H1 (cell line): ENCODE measurements at regions not wholly inside any gene's neighbourhood (a gene's known extent, or its start where the extent isn't known, plus 50 kb on each side); places are given as distances from the start of the nearest gene placed in this dataset.

Experiments used
- CTCF ChIA-PET: fragments of 300-600 bp; sonication (Branson Sonifier 250); formaldehyde crosslinking; loops from one replicate; lab custom pipeline; 2021; ENCODE audit not compliant: partially characterized antibody; lab: Charles Lee
- POLR2A ChIA-PET: fragments of 300-600 bp; sonication (Branson Sonifier 250); formaldehyde crosslinking; loops from one replicate; lab custom pipeline; 2021; ENCODE audit warnings: inconsistent platforms; ENCODE audit not compliant: partially characterized antibody; lab: Charles Lee
- DNase-seq, 2 experiments: peaks; one replicate each; pipeline versions ENCODE4 v3.0.0 to v3.0.0-alpha.2; 2010 to 2022; ENCODE audit warnings: low spot score in 2 of 2, low read depth in 1 of 2, mixed read lengths in 1 of 2
- FAIRE-seq: peaks from 2 replicates; lab custom pipeline; 2011; peaks lifted over from hg19 to GRCh38; lab: Jason Lieb, UNC
- H2AFZ ChIP-seq: 2 replicates; pipeline ENCODE4 v1.8.1; 2012; ENCODE audit warnings: low read length, inconsistent platforms
- H2AK5ac ChIP-seq: 2 replicates; pipeline ENCODE4 v1.6.1; 2013; ENCODE audit warnings: low read depth, low read length
- H2BK120ac ChIP-seq: replicated peaks from 2 replicates; pipeline ENCODE3; 2013; ENCODE audit warnings: low read depth, low read length, inconsistent platforms
- H2BK12ac ChIP-seq: 2 replicates; pipeline ENCODE4 v1.6.1; 2013; ENCODE audit warnings: low read depth, low read length
- H2BK15ac ChIP-seq: 2 replicates; pipeline ENCODE4 v1.6.1; 2013; ENCODE audit warnings: low read length
- H2BK20ac ChIP-seq: 2 replicates; pipeline ENCODE4 v1.6.1; 2013; ENCODE audit warnings: low read length
- H2BK5ac ChIP-seq: 2 replicates; pipeline ENCODE4 v1.6.1; 2013; ENCODE audit warnings: low read depth, low read length
- H3K14ac ChIP-seq: 2 replicates; pipeline ENCODE4 v1.6.1; 2013; ENCODE audit warnings: inconsistent platforms; ENCODE audit not compliant: insufficient read length
- H3K18ac ChIP-seq: 2 replicates; pipeline ENCODE4 v1.6.1; 2013; ENCODE audit warnings: low read length; ENCODE audit errors: extremely low read depth
- H3K23ac ChIP-seq: 2 replicates; pipeline ENCODE4 v1.6.1; 2013; ENCODE audit warnings: inconsistent platforms; ENCODE audit not compliant: insufficient read length
- H3K23me2 ChIP-seq: 2 replicates; pipeline ENCODE4 v1.6.1; 2013; ENCODE audit warnings: low read depth, low read length
- H3K27ac ChIP-seq: 2 replicates; pipeline ENCODE4 v1.6.1; 2011; ENCODE audit warnings: low read depth, low read length, inconsistent platforms
- H3K27me3 ChIP-seq, 4 experiments: replicated peaks in 1 of 4; 1 replicate in 1 of 4; 2 replicates in 3 of 4; pipeline versions ENCODE4 v1.6.1 to v1.8.1; 2011 to 2013; ENCODE audit warnings: low read length in 3 of 4, mild to moderate bottlenecking in 3 of 4, inconsistent platforms in 2 of 4, mixed read lengths in 2 of 4, moderate library complexity in 1 of 4; ENCODE audit not compliant: control insufficient read depth in 3 of 4, insufficient read depth in 3 of 4; ENCODE audit errors: extremely low read depth in 1 of 4
- H3K36me3 ChIP-seq, 4 experiments: 2 replicates each; pipeline versions ENCODE4 v1.6.1 to v1.8.1; 2011 to 2013; ENCODE audit warnings: mild to moderate bottlenecking in 4 of 4, low read length in 3 of 4, moderate library complexity in 2 of 4, control low read depth in 1 of 4, inconsistent platforms in 1 of 4; ENCODE audit not compliant: insufficient read depth in 4 of 4, control insufficient read depth in 2 of 4
- H3K4ac ChIP-seq: replicated peaks from 2 replicates; pipeline ENCODE3; 2013; ENCODE audit warnings: low read length, low read depth, mixed read lengths, inconsistent platforms; ENCODE audit not compliant: insufficient read length
- H3K4me1 ChIP-seq, 4 experiments: replicated peaks in 1 of 4; 1 replicate in 1 of 4; 2 replicates in 3 of 4; pipeline versions ENCODE4 v1.6.1 to v1.8.1; 2011 to 2013; ENCODE audit warnings: low read length in 3 of 4, inconsistent platforms in 2 of 4, mixed read lengths in 1 of 4; ENCODE audit not compliant: insufficient read depth in 4 of 4, control insufficient read depth in 3 of 4
- H3K4me2 ChIP-seq, 2 experiments: 2 replicates each; pipeline versions ENCODE4 v1.6.1 to v1.8.1; 2011 to 2013; ENCODE audit warnings: low read depth in 2 of 2, low read length in 2 of 2, control low read depth in 1 of 2, inconsistent platforms in 1 of 2, mild to moderate bottlenecking in 1 of 2; ENCODE audit not compliant: insufficient read depth in 1 of 2
- H3K4me3 ChIP-seq, 4 experiments: fragments of 200-600, 300-600 bp in 1 of 4; sonication (generic), shearing (Covaris generic), sonication (Bioruptor Twin) in 1 of 4; 2 replicates each; pipeline versions ENCODE4 v1.5.1 to v1.8.1; 2011 to 2016; ENCODE audit warnings: low read length in 4 of 4, low read depth in 3 of 4, control low read depth in 2 of 4, inconsistent platforms in 2 of 4, mild to moderate bottlenecking in 2 of 4, mixed read lengths in 1 of 4, moderate library complexity in 1 of 4; ENCODE audit not compliant: insufficient read depth in 2 of 4; ENCODE audit errors: extremely low read depth in 1 of 4
- H3K56ac ChIP-seq: replicated peaks from 2 replicates; pipeline ENCODE3; 2013; ENCODE audit warnings: low read depth, mild to moderate bottlenecking, mixed read lengths, low read length, inconsistent platforms; ENCODE audit not compliant: insufficient read length
- H3K79me1 ChIP-seq: 2 replicates; pipeline ENCODE4 v1.6.1; 2013; ENCODE audit warnings: low read depth, low read length, control low read depth
- H3K79me2 ChIP-seq, 2 experiments: 2 replicates each; pipeline versions ENCODE4 v1.6.1 to v1.8.1; 2012 to 2013; ENCODE audit warnings: low read length in 2 of 2, mild to moderate bottlenecking in 2 of 2, inconsistent platforms in 1 of 2; ENCODE audit not compliant: insufficient read depth in 2 of 2, control insufficient read depth in 1 of 2
- H3K9ac ChIP-seq, 4 experiments: replicated peaks in 1 of 4; 1 replicate in 1 of 4; 2 replicates in 3 of 4; pipeline versions ENCODE4 v1.6.1 to v1.8.1; 2011 to 2013; ENCODE audit warnings: low read depth in 3 of 4, low read length in 3 of 4, control low read depth in 2 of 4, mild to moderate bottlenecking in 2 of 4, moderate library complexity in 2 of 4, inconsistent platforms in 1 of 4; ENCODE audit errors: extremely low read depth in 1 of 4
- H3K9me3 ChIP-seq, 2 experiments: 2 replicates each; pipeline versions ENCODE4 v1.6.1 to v1.8.1; 2012 to 2013; ENCODE audit warnings: mild to moderate bottlenecking in 2 of 2, moderate library complexity in 2 of 2, control low read depth in 1 of 2, inconsistent platforms in 1 of 2, low read depth in 1 of 2, low read length in 1 of 2, mixed read lengths in 1 of 2; ENCODE audit not compliant: insufficient read depth in 2 of 2
- H4K20me1 ChIP-seq, 2 experiments: replicated peaks in 1 of 2; 2 replicates each; pipeline versions ENCODE3 to v1.8.1; 2011 to 2013; ENCODE audit warnings: inconsistent platforms in 2 of 2, low read length in 2 of 2, mild to moderate bottlenecking in 1 of 2; ENCODE audit not compliant: insufficient read depth in 2 of 2, control insufficient read depth in 1 of 2
- H4K5ac ChIP-seq: 2 replicates; pipeline ENCODE4 v1.6.1; 2013; ENCODE audit warnings: low read length, low read depth, mixed read lengths, inconsistent platforms; ENCODE audit not compliant: insufficient read length
- H4K8ac ChIP-seq: 2 replicates; pipeline ENCODE4 v1.8.0; 2013; ENCODE audit warnings: mild to moderate bottlenecking, moderate library complexity, low read length, inconsistent platforms; ENCODE audit not compliant: insufficient read depth; ENCODE audit errors: extremely low read depth
- H4K91ac ChIP-seq: replicated peaks from 2 replicates; pipeline ENCODE3; 2013; ENCODE audit warnings: low read length, mixed read lengths, inconsistent platforms; ENCODE audit not compliant: insufficient read length
- ASH2L ChIP-seq: fragments of 200-600, 300-600 bp; sonication (generic); IDR thresholded peaks from one replicate; pipeline ENCODE4 v1.7.1; 2017; ENCODE audit warnings: low read length
- BACH1 ChIP-seq: IDR thresholded peaks from 2 replicates; pipeline ENCODE4 v1.6.1; 2012; ENCODE audit warnings: low read length, improper control_type of control experiment
- CBX8 ChIP-seq: fragments of 300-800, 300-1000 bp; sonication (generic); IDR thresholded peaks from 2 replicates; pipeline ENCODE4 v1.7.1; 2016; ENCODE audit warnings: low read depth, low read length, borderline replicate concordance
- CREB1 ChIP-seq: IDR thresholded peaks from 2 replicates; pipeline ENCODE4 v1.6.1; 2012; ENCODE audit warnings: inconsistent platforms
- EP300 ChIP-seq, 2 experiments: IDR thresholded peaks; 1 replicate in 1 of 2; 2 replicates in 1 of 2; pipeline ENCODE4 v1.6.1; 2011 to 2012; ENCODE audit warnings: low read depth in 2 of 2, low read length in 2 of 2, mild to moderate bottlenecking in 2 of 2, borderline replicate concordance in 1 of 2, inconsistent platforms in 1 of 2, moderate library complexity in 1 of 2
- EZH2 ChIP-seq: fragments of 200-600 bp; sonication (generic); IDR thresholded peaks from 2 replicates; pipeline ENCODE4 v1.7.1; 2012; ENCODE audit warnings: low read depth, mild to moderate bottlenecking, moderate library complexity, low read length, inconsistent platforms; ENCODE audit not compliant: severe bottlenecking
- GTF2F1 ChIP-seq: IDR thresholded peaks from 2 replicates; pipeline ENCODE4 v1.6.1; 2012; ENCODE audit warnings: low read depth, low read length, improper control_type of control experiment, borderline replicate concordance
- JUND ChIP-seq: IDR thresholded peaks from 2 replicates; pipeline ENCODE4 v1.6.1; 2011; ENCODE audit warnings: mild to moderate bottlenecking, improper control_type of control experiment, low read length
- POLR2A ChIP-seq, 2 experiments: IDR thresholded peaks; 1 replicate in 1 of 2; 2 replicates in 1 of 2; pipeline ENCODE4 v1.6.1; 2011; ENCODE audit warnings: low read depth in 2 of 2, low read length in 2 of 2, mild to moderate bottlenecking in 2 of 2; ENCODE audit errors: control extremely low read depth in 1 of 2
- RBBP5 ChIP-seq: IDR thresholded peaks from 2 replicates; pipeline ENCODE4 v1.7.1; 2012; ENCODE audit warnings: low read depth, mild to moderate bottlenecking, inconsistent platforms, low read length, moderate library complexity, borderline replicate concordance
- SP1 ChIP-seq: IDR thresholded peaks from 2 replicates; pipeline ENCODE4 v1.6.1; 2011; ENCODE audit warnings: low read depth, low read length
- TAF7 ChIP-seq: optimal IDR thresholded peaks from 2 replicates; pipeline ENCODE3; 2011; ENCODE audit warnings: low read depth, mild to moderate bottlenecking, inconsistent platforms, low read length, moderate library complexity, borderline replicate concordance
- ZNF274 ChIP-seq: IDR thresholded peaks from 2 replicates; pipeline ENCODE4 v1.7.0; 2012; ENCODE audit warnings: low read length, borderline replicate concordance; ENCODE audit errors: extremely low read depth
- WGBS, 2 experiments: shearing (Covaris generic) in 1 of 2; methylation state at CpG; one replicate each; pipeline versions ENCODE4 v1.1.6 to v1.1.7; 2013 to 2015; ENCODE audit warnings: low lambda C conversion rate in 2 of 2, mixed read lengths in 2 of 2, inconsistent platforms in 1 of 2, low coverage in 1 of 2, missing lambda C conversion rate in 1 of 2; ENCODE audit not compliant: insufficient replicate concordance in 2 of 2, insufficient coverage in 1 of 2, insufficient read length in 1 of 2; ENCODE audit errors: extremely low coverage in 1 of 2, missing lambda C conversion rate in 1 of 2; 5-methylcytosine and 5-hydroxymethylcytosine counted together
- TF ChIP-seq, protein P1 (sequence below): IDR thresholded peaks from 2 replicates; pipeline ENCODE4 v1.6.1; 2012; ENCODE audit warnings: low read length, inconsistent platforms

DNA sequence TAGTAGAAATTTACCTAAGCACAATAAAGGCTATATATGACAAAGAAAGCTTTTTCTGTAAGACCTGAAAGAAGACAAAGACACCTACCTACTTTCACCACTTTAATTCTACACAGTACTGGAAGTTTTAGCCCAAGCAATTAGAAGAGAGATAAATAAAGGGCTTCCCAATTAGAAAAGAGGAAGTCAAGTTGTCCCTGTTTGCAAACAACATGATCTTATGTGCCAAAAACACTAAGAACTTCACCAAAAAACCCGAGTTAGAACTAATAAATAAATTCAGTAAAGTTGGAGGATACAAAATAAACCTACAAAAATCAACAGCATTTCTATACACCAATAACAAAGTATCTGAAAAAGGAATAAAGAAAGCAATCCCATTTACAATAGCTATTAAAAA is 190.9 kb downstream of the NR2F2 start:
- 82% methylated on average over 1 of the region's 1 CpG; no CpG with 5 or more reads in 1 of the 2 experiments for WGBS, 2 experiments
- no peak overlapping the region for H2BK120ac ChIP-seq
- POLR2A ChIA-PET = no interaction called here
- no peak overlapping the region for H2AFZ ChIP-seq
- no peaks in the 10 kb centered on the region for H3K27me3 ChIP-seq
- no peak overlapping the region for H3K14ac ChIP-seq
- H2BK5ac ChIP-seq = no peak overlapping the region
- no peak overlapping the region for H3K56ac ChIP-seq
- no peak for DNase-seq
- H4K8ac ChIP-seq = no peak overlapping the region
- H3K23me2 ChIP-seq = no peaks in the 10 kb centered on the region
- no peak overlapping the region for H3K9ac ChIP-seq
- no peak overlapping the region for H4K5ac ChIP-seq
- no peak overlapping the region for H2AK5ac ChIP-seq
- no peak overlapping the region for H3K18ac ChIP-seq
- H3K23ac ChIP-seq = no peak overlapping the region
- no peaks in the 10 kb centered on the region for H4K20me1 ChIP-seq
- H3K36me3 ChIP-seq = no peaks in the 10 kb centered on the region
- H3K4me3 ChIP-seq = no peak overlapping the region
- no peaks in the 10 kb centered on the region for H3K79me2 ChIP-seq
- H3K4me2 ChIP-seq = no peak overlapping the region
- FAIRE-seq = no peak
- H2BK15ac ChIP-seq = no peak overlapping the region
- no peak overlapping the region for H3K4ac ChIP-seq
- TF ChIP-seq GTF2F1 (no peak), SP1 (no peak), ASH2L (no peak), POLR2A (IDR thresholded peaks at IDR 0.05; ENCODE audit: control extremely low read depth in 1 of 2, low read depth in 2 of 2, low read length in 2 of 2) (no peak), RBBP5 (no peak), TAF7 (no peak), JUND (no peak), CBX8 (no peak), EZH2 (no peak), EP300 (IDR thresholded peaks at IDR 0.05; ENCODE audit: borderline replicate concordance in 1 of 2, low read depth in 2 of 2, low read length in 2 of 2) (no peak), ZNF274 (no peak), CREB1 (no peak), BACH1 (no peak)
- TF ChIP-seq, protein P1, sequence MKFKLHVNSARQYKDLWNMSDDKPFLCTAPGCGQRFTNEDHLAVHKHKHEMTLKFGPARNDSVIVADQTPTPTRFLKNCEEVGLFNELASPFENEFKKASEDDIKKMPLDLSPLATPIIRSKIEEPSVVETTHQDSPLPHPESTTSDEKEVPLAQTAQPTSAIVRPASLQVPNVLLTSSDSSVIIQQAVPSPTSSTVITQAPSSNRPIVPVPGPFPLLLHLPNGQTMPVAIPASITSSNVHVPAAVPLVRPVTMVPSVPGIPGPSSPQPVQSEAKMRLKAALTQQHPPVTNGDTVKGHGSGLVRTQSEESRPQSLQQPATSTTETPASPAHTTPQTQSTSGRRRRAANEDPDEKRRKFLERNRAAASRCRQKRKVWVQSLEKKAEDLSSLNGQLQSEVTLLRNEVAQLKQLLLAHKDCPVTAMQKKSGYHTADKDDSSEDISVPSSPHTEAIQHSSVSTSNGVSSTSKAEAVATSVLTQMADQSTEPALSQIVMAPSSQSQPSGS = no peak
- no peak overlapping the region for H2BK20ac ChIP-seq
- no peak overlapping the region for H2BK12ac ChIP-seq
- no peak overlapping the region for H4K91ac ChIP-seq
- no peaks in the 10 kb centered on the region for H3K9me3 ChIP-seq
- CTCF ChIA-PET = interaction anchor here (1.2 kb wide), 1 partner anchor 29 kb away, joined by 3 read pairs; no protein-coding TSS in a partner anchor
- H3K27ac ChIP-seq = no peak overlapping the region
- H3K4me1 ChIP-seq = no peaks in the 10 kb centered on the region
- no peaks in the 10 kb centered on the region for H3K79me1 ChIP-seq
